DMS 273 (cell line): ENCODE measurements at regions not wholly inside any gene's neighbourhood (a gene's known extent, or its start where the extent isn't known, plus 50 kb on each side); places are given as distances from the start of the nearest gene placed in this dataset.
"Not testable (repeated sequence)": the region's sequence is repeated elsewhere in the genome, so short reads cannot be mapped to it uniquely, and the experiment has no call there.

Experiments used
- DNase-seq: peaks from one replicate; lab custom pipeline; 2025; ENCODE audit not compliant: unreplicated experiment; lab: John Stamatoyannopoulos, UW

- no peak for DNase-seq
Measured at GRCh38 chr2:234898534-234899053, 53.2 kb upstream of the SH3BP4 start.

DNA sequence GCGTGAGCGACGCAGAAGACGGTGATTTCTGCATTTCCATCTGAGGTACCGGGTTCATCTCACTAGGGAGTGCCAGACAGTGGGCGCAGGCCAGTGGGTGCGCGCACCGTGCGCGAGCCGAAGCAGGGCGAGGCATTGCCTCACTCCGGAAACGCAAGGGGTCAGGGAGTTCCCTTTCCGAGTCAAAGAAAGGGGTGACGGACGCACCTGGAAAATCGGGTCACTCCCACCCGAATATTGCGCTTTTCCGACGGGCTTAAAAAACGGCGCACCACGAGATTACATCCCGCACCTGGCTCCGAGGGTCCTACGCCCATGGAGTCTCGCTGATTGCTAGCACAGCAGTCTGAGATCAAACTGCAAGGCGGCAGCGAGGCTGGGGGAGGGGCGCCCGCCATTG, 63.4 kb upstream of the SH3BP4 start:
- not testable (repeated sequence) for DNase-seq

DNA sequence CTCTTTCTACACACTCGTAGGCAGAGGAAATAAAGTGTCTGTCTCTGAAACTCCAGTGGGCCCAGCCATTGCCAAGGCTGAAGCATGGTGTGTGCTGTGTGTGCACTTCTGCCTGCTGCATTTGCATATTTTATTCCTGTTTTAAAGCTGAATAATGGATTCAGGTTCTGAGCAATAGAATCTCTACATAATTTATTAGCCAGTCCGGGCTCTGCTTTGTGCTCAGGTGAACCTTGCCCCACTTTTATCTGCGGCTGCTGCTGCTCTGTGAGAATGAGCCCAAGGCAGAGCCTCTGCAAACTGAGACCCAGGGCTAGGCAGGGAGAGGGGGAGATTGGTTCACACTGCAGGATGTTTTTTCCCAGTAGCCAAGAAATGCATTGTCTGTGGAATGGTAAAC, 64.6 kb upstream of the SH3BP4 start:
- no peak for DNase-seq

DNA sequence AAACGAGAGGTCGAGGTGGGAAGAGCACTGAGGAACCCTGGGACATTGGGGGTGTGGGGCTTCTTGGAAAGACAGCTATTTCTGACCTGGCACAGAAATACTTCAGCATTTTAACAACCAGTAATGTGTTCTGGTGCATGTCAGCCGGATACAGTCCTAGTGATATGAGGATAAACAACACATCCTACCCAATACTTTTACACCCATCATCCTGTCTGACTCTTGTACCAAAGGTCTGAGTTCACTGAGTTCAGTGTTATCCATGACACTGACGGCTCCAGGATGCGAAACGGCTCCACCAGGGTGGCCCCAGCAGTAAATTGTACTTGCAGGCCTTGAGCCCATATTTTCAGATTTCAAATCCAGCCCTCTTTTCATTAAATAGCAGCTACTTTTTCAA, 65.9 kb upstream of the SH3BP4 start:
- no peak for DNase-seq

DNA sequence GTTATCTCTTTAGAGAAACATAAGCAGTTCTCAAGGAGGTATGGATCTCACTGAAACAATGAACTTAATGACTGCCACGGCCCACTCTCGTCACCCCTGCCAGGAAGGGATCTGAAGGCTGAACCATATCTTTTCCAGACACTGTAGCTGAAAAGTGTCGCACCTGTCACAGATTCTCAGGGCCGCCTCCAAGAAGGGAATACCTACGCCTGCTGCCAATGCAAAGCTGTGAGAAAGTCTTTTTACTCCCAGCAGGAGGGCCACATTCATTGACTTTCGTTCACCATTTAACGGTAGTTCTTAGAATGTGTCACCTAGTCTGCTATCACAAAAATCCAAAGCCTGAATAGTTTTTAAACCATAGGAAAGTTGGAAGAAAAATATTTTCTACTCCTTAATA, 66.7 kb upstream of the SH3BP4 start:
- no peak for DNase-seq

- DNase-seq = no peak
Measured at GRCh38 chr2:234884591-234884990, 67.2 kb upstream of the SH3BP4 start.

GRCh38 chr2:234881413-234882241, 70.2 kb upstream of the SH3BP4 start:
- DNase-seq = peak; percentile 96

- peak; percentile 46 for DNase-seq
Measured at GRCh38 chr2:234880551-234881211, 71.1 kb upstream of the SH3BP4 start.

GRCh38 chr2:234879671-234880455, 72.0 kb upstream of the SH3BP4 start:
- DNase-seq = peak; percentile 41

- not testable (repeated sequence) for DNase-seq
Measured at GRCh38 chr2:234876621-234877020, 75.2 kb upstream of the SH3BP4 start.

GRCh38 chr2:234874347-234875046, 77.3 kb upstream of the SH3BP4 start:
- no peak for DNase-seq

DNA sequence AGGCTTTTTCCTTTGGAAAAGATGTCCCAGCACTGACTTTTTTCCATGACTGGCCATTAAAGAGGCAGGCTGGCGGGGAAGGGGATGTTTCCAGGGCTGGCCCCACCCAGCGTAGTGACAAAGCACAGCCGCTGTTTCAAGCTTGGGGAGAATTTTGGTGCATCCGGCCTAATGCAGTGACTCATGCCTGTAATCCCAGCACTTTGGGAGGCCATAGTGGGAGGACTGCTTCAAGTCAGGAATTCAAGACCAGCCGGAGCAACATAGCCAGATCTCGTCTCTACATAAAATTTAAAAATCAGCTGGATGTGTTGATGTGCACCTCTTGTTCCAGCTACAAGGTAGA, 78.0 kb upstream of the SH3BP4 start:
- DNase-seq = no peak

DNA sequence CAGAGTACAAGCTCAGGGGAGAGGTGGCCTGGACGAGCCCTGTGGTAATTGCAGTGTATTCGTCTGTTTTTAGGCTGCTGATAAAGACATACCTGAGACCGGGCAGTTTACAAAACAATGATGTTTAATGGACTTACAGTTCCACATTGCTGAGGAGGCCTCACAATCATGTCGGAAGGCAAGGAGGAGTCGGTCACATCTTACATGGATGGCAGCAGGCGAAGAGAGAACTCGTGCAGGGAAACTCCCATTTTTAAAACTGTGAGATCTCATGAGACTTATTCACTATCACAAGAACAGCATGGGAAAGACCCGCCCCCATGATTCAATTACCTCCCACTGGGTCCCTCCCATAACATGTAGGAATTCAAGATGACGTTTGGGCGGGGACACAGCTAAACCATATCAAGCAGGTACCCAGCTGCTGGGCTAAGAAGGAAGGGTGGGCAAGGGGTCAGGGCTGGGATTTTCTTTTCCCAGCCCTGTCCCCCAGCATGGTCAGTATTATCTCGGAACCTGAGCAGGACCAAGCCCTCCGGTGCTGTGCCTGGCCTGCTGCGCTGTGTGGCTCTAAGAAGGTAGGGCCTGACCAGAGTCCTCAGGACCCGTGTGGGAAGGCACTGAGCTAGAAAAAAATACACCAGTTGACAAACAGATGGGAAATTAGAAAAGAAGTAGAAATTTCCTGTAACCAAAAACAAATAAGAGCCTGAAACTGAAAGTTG, 78.6 kb upstream of the SH3BP4 start:
- DNase-seq = no peak

GRCh38 chr2:234869969-234870368, 81.8 kb upstream of the SH3BP4 start:
- no peak for DNase-seq

DNA sequence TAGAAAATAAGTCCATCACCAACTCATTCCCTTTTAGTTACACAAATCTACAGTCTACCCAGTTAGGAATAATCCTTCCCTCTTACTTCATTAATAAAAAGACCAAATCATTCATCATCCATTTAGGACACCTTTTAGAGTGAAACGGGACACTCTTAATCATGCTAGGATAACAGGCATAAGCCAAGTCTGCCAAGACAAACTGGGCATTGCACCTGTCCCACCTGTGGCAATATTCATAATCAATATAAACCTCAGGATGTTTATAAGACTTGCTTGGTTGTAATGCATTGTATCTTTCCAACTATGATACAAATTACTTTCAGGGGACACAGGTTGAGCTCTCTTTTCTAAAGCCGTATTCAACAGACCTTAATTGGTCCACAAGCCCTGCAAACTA, 82.7 kb upstream of the SH3BP4 start:
- no peak for DNase-seq

- DNase-seq = no peak
Measured at GRCh38 chr2:234867882-234868285, 83.9 kb upstream of the SH3BP4 start.

DNA sequence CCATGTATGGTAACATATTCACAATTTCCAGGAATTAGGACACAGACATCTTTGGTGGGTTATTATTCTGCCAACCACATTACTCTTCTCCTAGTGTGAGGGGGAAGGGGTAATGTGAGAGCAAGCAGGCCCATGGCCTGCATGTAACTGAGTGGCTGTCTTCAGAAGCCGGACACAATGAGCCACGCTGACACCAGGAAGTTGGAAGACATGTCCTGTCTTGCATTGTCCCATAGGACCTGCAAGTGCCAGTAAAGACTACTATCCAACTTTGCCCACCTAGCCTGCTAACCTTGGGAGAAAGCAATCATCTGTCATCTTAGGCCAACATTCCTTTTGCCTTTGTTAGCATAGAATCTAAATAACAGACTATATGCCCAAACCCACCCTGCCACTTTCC, 86.2 kb upstream of the SH3BP4 start:
- no peak for DNase-seq

GRCh38 chr2:234865040-234865439, 86.8 kb upstream of the SH3BP4 start:
- DNase-seq = no peak

DNA sequence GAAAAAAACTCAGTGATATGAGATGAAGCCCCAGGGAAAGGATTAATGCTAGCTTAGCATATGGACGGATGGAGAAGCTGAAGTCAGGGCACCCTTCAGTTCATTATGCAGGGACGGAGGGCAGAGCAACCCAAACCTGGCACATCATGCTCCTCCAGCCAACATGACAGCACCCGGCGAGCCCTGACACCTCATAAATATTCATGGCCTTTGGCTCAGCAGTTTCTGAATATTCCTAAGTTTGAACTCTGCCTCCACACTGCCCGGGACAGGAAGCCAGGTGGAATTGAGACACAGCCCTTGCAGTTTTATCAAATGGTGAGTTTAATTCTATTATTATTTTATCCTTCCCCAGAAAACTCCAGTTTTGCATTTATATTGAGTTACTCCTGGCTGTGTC, 87.3 kb upstream of the SH3BP4 start:
- DNase-seq = peak; percentile 84
